ENCODE measurements at regions not wholly inside any gene's neighbourhood (a gene's known extent, or its start where the extent isn't known, plus 50 kb on each side); places are given as distances from the start of the nearest gene placed in this dataset.

- TF ChIP-seq EZH2 (IDR thresholded peaks at IDR 0.05; ENCODE audit: low read length, missing control alignments) (no peak), CTCF (conservative IDR thresholded peaks at IDR 0.05 in 1 of 2, IDR thresholded peaks at IDR 0.05 in 1 of 2; ENCODE audit: low read depth in 1 of 2, low read length in 2 of 2) (no peak)
Observed at GRCh38 chr2:228465408-228465807, 283.9 kb upstream of the SPHKAP start.
